Neural progenitor cell (in vitro differentiated cells): ENCODE measurements at regions not wholly inside any gene's neighbourhood (a gene's known extent, or its start where the extent isn't known, plus 50 kb on each side); places are given as distances from the start of the nearest gene placed in this dataset.

Experiments used
- CTCF ChIP-seq: fragments of 200-600 bp; sonication (generic); IDR thresholded peaks from 2 replicates; pipeline ENCODE4 v1.5.1; 2017; ENCODE audit warnings: antibody characterized with exemption, mild to moderate bottlenecking
- EZH2 ChIP-seq: fragments of 200-600 bp; sonication (generic); IDR thresholded peaks from 2 replicates; pipeline ENCODE4 v1.6.1; 2017; ENCODE audit warnings: antibody characterized with exemption, mild to moderate bottlenecking, moderate library complexity
- EZH2phosphoT487 ChIP-seq: fragments of 200-600 bp; sonication (generic); IDR thresholded peaks from 2 replicates; pipeline ENCODE4 v1.6.1; 2017; ENCODE audit warnings: antibody characterized with exemption

GRCh38 chr21:17679002-17679600 lies 66.4 kb upstream of the BTG3 start:
- TF ChIP-seq CTCF (peak; percentile 85), EZH2 (no peak), EZH2phosphoT487 (no peak)
